Prostate gland (tissue), 2 donors: ENCODE measurements at regions not wholly inside any gene's neighbourhood (a gene's known extent, or its start where the extent isn't known, plus 50 kb on each side); places are given as distances from the start of the nearest gene placed in this dataset.

Experiments
- POLR2A ChIP-seq: fragments of 450-650 bp; IDR thresholded peaks from one replicate; pipeline ENCODE4 v1.6.1; 2016; ENCODE audit warnings: antibody characterized with exemption, mild to moderate bottlenecking
- POLR2AphosphoS5 ChIP-seq: sonication (generic); formaldehyde crosslinking; IDR thresholded peaks from one replicate; pipeline ENCODE4 v1.6.1; 2017; ENCODE audit warnings: antibody characterized with exemption
- TF ChIP-seq, protein P1 (sequence below), 4 experiments: fragments of 200-600 bp in 2 of 4; fragments of 450-650 bp in 2 of 4; sonication (generic) in 2 of 4; IDR thresholded peaks; 1 replicate in 3 of 4; 2 replicates in 1 of 4; pipeline ENCODE4 v1.5.1; 2016 to 2019; ENCODE audit warnings: antibody characterized with exemption in 4 of 4, mild to moderate bottlenecking in 2 of 4, moderate library complexity in 2 of 4

DNA sequence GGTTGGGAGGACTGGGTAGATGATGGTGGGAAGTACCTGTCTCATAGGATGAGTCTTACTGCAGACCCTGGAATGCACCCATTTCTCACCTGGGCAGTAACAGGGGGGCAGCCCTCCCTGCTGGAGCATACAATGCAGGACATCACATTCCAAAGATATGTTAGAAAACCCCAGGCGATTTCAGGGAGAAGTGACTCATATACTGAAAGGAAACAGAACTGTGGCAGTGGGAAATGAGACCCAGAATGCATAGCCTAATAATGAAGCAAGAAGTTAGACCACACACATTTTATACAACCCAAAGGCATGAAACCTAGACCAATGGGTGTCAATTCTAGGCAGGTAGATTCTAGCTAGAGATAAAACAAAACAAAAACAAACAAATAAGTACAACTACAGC is 402.7 kb downstream of the IRS2 start:
- TF ChIP-seq, protein P1, sequence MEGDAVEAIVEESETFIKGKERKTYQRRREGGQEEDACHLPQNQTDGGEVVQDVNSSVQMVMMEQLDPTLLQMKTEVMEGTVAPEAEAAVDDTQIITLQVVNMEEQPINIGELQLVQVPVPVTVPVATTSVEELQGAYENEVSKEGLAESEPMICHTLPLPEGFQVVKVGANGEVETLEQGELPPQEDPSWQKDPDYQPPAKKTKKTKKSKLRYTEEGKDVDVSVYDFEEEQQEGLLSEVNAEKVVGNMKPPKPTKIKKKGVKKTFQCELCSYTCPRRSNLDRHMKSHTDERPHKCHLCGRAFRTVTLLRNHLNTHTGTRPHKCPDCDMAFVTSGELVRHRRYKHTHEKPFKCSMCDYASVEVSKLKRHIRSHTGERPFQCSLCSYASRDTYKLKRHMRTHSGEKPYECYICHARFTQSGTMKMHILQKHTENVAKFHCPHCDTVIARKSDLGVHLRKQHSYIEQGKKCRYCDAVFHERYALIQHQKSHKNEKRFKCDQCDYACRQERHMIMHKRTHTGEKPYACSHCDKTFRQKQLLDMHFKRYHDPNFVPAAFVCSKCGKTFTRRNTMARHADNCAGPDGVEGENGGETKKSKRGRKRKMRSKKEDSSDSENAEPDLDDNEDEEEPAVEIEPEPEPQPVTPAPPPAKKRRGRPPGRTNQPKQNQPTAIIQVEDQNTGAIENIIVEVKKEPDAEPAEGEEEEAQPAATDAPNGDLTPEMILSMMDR (IDR thresholded peaks at IDR 0.05), result no peak
- TF ChIP-seq POLR2A (no peak), POLR2AphosphoS5 (no peak)
